ENCODE measurements at regions not wholly inside any gene's neighbourhood (a gene's known extent, or its start where the extent isn't known, plus 50 kb on each side); places are given as distances from the start of the nearest gene placed in this dataset.
"Not testable (repeated sequence)": the region's sequence is repeated elsewhere in the genome, so short reads cannot be mapped to it uniquely, and the experiment has no call there.

DNA sequence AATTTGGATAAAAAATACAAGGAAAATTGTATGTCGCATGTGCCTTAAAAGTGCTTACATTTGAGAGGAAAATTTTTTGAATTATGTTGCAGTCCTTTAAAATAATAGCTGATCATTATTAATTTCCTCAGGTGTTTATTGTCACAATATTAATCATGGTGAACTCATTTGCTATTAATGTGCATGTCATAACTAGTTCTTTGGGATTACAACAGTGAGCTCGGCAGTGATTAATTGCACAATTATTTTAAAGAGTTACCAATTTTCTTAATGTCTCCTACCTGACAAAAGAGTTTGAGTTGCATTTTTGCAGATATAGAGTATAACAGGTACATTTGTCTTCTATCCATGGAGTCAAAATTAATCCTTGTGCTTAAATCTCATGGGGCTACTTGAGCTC, 854.3 kb downstream of the BRINP3 start:
- DNase-seq: no peak

DNA sequence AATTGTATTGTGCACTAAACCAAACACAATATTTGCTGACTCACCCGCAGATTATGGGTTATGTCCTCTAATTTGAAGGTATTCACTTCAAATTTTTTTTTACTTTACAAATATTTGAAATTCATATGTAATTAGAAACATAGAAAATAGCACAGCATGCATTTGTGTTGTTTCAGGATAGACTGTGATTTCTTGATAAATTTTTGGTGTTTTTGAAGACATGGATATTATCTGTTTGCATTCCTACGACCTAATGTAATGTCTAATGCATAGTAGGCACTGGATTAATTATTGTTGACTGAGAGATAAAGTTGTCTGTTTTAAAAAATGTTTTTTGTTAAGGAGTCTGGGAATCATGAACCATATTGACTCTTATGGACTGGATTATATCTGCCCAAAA, 850.2 kb downstream of the BRINP3 start:
- DNase-seq: no peak

DNA sequence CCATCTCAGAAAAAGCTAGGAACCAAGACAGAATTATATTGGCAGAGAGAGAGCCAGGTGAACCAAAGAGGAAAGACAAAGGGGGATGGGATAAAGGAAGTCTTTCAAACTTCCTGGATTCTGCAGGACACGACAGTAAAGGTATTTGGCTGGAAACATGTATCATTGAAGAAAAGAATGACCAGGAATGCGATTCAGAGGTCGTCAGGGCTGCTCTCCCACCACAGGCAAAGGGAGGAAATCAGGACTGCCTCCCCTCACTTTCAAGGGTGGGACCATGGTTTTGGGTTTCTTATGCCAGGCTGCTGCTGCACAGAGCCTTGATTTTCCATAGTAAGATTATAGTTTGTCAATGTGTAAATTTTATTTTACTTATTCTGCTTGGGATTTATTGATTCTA, 848.8 kb downstream of the BRINP3 start:
- DNase-seq: no peak

DNA sequence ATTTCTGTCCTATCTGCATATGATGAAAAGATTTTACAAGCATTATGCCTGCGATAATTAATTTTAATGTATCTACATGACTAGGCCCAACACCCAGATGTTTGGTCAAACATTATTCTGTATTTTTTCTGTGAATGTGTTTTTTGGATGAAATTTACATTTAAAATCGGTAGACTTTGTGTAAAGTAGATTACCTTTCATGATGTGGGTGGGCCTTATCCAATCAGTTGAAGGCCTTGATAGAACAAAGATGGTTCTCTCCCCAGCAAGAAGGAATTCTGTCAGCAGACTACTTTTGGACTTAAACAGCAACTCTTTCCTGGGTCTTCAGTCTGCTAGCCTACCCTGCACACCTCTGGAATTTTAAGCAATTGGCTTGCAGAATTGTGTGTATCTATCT, 844.0 kb downstream of the BRINP3 start:
- DNase-seq: no peak

DNA sequence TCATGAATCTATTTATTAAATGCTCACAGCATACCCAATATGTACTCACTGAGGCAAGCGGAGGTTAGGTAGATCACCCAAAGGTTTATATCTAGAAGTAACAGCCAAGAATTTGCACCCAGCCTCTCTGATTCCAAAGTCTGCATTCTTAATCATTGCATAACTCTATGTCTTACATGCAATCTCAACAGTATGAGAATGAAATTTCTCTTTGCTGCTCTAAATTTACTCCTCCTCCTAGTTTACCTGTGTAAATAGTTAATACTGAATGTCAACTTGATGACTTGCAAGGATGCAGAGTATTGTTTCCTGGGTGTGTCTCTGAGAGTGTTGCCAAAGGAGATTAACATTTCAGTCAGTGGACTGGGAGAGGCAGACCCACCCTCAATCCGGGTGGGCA, 840.6 kb downstream of the BRINP3 start:
- DNase-seq: no peak

DNA sequence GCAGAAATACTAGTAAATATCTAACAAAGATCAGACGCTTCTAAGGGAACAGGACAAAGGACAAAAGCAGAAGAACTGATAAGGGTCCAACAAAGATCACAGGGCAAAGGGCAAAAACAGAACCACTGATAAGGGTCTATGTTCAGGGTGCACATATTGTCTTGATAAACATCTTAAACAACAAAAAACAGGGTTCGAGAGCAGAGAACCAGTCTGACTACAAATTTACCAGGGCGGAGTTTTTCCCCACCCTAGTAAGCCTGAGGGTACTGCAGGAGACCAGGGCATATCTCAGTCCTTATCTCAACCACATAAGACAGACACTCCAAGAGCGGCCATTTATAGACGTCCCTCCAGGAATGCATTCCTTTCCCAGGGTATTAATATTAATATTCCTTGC, 833.5 kb downstream of the BRINP3 start:
- DNase-seq: not testable (repeated sequence)

DNA sequence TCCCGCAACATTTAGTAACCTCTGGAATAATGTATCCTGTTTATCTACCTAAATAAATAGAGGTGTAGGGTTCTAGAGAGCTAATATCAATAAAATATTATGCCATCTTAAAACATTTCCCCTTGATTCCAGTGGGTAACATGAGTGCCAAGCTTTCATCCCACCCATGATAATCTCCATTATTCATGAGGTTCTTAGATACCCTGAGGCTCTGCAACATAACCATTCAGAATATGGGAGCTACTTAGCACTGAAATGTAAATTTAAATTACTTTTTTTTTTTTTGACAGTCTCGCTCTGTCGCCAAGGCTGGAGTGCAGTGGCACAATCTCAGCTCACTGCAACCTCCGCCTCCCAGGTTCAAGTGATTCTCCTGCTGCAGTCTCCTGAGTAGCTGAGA, 832.7 kb downstream of the BRINP3 start:
- DNase-seq: no peak

DNA sequence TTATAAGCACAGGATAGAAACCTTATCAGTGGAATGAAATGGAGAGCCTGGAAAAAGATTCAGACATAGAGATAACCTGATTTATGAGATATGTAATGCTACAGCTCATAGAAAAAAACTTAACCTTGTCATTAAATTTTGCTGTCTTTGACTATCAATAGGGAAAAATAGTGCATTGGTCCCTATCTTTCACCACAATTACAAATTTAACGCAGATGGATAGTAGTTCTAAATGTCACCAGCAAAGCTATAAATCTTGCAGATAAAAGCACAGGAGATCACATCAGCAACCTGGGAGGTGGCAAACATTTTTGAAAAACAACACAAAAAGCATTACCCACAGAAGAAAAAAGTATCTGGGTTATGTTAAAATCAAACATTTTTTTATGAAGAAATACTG, 831.6 kb downstream of the BRINP3 start:
- no peak for DNase-seq

DNA sequence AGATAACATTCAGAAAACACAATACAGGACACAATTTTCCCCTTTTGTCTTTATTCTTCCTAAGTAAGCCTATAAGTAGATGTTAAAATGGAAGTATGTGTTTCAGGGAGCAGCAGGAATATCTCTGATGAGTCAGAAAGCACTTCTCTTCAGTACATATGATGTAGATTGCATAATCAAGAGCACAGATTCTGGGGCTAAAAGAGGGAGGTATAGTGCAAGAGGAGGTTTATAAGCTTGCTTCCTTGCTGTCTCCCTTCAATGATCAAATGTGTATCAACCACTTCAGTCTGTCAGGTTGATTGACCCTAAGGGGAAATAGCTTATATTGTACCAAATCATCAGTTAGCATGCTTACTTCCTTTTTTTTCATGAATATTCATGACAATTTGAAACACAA, 822.8 kb downstream of the BRINP3 start:
- no peak for DNase-seq

DNA sequence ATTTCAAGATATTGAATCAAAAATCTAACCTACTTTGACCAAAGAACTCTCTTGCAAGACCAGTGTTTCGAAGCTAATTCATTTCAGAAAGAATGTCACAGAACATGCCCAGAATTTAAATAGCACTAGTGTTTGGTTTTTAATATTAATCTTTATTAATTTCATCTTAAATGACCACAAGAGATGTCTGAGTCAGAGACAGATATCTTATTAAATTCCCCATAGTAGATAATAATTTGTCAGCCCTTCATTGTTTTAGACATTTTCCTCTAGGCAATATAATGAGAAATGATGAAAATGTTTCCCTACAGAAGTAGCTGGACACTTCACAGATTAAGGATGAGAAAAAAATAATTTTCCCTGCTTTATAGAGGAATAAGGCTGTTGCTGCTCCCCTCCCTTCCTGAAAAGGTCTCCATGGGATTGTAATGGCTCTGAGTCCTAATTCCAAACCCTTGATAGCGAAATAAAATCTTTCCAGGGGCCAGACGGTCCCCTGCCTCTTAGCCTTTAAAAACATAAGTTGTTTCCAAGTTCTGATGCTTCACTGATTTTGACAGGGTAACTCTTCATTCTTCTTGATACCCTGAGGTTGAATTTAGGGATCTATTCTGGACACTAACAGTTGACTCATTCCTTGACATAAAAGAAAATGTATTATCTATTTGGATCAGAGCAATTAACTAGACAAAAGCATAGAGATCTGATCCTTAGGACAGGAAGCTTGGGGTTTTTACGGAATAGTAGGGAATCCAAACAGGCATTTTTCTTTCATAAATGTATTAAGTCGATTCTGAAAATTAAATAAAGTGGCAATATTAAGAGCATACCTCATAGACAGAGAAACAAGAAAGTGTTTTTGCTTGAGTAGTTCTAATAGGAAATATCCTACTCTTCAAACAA, 820.8 kb downstream of the BRINP3 start:
- no peak for DNase-seq

DNA sequence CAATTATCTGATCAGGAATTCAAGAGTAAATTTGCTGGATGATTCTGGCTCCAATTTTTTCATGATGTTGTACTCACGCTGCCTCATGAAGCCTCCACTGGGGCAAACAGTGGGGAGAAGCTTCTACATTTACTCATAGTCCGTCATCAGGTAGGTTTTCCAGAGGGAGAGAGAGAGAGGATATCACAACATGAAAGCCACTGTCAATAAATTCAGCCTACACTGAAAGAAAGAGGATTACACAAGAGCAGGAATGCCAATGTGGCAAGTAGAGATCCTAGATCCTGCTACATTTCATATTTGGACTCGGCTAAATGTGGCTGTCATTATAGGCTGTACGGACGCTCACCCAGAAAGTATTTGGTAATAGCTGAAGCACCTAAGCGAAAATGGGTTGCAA, 819.9 kb downstream of the BRINP3 start:
- no peak for DNase-seq

DNA sequence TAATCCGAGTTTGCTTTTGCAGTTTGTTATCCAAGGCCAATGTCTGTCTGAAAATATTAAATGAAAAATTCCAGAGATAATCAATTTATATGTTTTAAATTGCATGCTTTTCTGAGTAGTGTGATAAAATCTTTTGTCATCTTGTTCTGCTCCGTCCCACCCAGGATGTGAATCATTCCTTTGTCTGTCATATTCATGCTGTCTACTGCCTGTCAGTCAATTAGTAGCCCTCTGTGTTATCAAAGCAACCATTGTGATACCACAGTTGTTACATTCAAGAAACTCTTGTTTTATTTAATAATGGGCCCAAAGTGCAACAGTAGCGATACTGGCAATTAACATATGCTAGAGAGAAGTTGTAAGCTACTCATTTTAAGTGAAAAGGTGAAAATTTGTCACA, 819.3 kb downstream of the BRINP3 start:
- no peak for DNase-seq

DNA sequence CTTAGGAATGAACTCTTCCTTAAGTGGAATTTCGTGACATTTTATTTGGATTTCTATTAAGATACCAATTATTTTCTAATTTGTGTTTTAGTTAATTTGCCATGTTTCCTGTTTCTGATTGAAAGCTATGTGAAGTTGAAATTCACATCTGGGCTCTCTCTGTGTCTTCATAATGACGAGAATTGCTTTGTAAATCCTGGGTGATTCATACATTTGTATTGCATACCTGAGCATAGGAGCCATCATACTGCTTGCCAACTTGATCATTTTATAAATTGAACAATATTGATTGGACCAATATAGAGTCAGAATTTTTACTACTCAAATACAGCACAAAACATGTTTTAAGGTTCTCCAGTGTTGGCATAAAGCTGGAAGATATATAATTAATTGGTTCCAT, 817.9 kb downstream of the BRINP3 start:
- DNase-seq: no peak

DNA sequence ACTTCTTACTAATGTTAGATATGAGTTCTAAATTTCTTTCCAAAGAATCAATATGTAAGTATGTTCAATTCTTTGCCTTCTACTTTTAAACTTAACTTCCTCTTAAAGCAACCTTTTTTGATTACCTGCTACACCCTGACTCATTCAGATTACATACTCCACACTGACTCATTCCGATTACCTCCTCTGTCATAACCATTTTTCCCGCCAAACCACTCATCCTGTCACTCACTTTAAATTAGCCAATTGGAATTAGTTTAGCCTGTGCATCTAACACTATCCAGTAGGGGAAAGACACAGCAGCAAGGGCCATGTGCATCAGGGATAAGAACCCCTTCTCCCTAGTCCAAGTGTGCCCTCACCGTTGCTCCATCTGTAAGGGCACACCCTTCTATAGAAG, 815.5 kb downstream of the BRINP3 start:
- DNase-seq: no peak

DNA sequence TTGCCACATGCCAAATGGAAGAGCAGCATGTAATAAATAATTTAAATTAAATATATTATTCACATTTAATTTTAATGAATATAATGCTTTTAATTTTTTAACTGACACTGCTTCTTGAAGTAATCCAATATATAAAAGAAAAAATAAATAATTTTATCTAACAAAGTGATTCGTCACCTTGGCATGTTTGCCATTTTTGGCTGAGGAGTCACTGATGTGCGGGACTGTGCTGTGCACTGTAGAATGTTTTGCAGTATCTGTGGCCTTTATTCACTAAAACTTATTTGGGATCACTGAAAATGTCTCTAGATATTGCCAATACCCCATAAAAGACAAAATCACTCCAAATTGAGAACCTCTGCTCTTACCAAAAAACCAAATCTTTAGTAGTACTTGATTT, 807.8 kb downstream of the BRINP3 start:
- no peak for DNase-seq

DNA sequence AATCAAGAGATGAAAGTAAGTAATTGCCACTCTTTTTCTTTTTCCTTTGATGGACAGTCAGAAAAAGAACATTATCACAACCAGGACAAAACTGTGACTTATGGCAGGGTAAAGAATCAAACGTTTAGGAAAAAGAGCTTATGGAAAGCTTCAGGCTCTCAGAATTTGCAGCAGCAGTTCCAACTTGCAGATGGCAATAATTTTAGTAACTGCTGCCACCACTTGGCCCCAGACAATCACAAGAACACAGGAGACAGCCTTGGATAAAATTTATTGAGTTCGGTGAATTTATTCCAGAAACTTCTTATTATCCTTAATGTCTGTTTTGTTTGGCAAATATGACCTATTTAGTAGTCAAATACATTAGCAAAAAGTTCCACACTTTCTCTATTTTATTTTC, 804.4 kb downstream of the BRINP3 start:
- no peak for DNase-seq

DNA sequence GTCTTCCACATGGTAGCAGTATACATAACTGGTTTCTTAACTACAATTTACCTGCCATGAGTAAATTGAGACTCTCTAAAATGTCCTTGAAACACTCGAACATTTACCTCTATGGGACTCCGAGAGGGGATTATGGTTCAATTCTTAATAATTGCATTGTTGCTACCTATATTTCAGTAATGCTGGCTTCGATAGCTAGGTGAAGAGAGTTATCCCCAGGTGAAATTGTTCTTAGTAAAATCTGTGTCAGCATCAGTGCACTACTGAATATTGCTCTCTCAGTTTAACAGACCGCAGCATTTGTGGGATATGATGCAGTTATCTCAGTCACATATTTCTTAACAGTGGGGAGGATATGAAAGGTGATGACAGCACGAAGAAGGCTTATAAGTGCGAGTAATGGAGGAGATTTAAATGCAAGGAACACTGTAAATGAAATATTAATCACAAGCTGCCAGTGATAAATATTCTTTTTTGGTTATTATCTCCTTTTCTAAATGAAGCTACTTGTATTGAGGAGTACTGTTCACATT, 801.9 kb downstream of the BRINP3 start:
- DNase-seq: no peak

DNA sequence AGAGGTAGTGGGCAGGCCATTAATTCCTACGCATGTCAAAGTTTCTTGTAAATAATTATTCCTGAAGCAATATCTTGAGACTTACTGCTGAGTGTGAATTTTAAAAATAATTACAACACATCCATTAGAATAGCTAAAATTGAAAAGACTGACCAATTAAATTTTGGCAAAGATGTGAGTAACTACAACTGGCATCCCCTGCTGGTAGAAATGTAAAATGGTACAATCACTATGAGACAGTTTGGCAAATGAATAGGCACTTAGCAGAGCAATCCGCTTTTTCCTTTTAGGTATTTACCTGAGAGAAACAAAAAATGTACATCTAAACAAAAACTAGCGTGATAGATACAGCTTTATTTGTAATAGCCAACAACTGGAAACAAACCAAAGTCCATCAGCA, 798.9 kb downstream of the BRINP3 start:
- no peak for DNase-seq

DNA sequence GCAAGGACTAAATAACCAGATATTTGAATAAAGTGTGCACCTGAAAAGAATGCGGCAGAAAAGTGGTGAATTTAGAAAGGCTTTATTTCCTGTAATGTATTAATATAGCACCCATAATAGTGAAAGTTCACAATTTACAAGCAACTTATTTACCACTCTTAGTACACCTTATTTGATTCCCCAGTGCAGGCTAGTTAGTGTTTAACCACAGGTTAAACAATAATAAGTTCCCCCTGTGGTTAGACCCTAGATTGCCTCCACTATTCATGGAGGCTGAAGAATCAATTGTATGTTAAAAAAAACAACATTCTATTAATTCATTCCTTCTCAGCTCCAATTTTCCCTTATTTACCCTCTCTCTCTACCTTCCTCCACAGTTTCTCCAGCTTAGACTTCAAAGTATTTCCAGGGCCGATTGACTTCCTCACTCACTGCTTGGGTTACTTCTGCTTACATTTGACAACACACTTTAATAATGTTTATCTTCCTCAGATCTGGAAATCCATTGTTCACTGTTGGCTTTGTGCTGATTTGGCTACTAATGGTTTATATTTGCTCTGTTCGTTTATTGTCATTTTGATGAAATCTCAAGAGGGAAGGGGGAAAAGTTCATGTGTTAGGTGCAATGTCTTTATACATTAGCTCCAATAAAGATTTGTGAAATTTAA, 796.3 kb downstream of the BRINP3 start:
- no peak for DNase-seq

DNA sequence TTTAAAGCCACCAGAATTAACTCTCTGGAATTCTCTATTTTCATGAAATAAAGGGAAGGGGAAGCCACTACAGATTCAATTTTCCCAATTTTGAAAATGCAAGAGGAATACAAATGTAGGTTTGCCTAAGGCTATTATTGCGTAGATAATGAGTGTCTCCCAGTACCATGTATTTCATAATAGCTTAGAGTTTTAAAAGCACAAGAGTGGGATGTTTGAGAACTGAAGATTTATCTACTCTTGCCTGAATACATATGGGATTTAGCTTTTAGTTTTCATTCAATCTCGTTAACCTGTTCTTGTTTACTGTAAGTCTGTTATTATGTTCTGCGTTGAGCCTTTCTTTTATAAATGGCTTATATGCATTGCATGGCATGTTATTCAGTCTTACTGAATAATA, 795.1 kb downstream of the BRINP3 start:
- DNase-seq: no peak

DNA sequence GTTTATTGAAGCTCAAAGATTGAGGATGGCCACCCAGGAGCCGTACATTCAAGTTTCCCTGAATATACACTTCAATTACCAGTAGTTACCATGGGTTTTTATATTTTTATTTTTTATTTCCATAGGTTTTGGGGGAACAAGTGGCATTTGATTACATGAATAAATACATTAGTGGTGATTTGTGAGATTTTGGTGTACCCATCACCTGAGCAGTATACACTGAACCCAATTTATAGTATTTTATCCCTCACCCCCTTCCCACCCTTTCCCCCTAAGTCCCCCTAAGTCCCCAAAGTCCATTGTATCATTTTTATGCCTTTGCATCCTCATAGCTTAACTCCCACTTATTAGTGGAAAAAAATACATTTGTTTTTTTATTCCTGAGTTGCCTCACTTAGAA, 791.4 kb downstream of the BRINP3 start:
- no peak for DNase-seq

DNA sequence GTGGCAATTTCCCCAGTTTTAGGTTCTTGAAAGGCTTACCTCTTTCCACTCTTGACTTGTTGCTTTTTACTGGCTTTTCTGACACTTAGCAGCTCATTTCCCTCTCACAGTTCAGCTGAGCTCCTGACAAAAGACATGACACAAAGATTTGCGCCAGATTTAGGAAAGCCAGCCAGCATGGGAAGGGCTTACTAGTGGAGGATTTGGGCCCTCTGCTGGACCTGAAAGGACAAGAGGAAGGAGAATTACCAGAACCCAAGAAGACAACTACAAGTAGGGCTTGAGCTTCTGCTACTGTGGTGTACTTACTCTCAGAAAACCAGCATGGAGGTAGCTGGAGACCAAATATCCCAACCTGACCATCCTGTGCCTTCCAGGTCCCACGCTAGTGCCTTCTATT, 784.5 kb downstream of the BRINP3 start:
- no peak for DNase-seq

DNA sequence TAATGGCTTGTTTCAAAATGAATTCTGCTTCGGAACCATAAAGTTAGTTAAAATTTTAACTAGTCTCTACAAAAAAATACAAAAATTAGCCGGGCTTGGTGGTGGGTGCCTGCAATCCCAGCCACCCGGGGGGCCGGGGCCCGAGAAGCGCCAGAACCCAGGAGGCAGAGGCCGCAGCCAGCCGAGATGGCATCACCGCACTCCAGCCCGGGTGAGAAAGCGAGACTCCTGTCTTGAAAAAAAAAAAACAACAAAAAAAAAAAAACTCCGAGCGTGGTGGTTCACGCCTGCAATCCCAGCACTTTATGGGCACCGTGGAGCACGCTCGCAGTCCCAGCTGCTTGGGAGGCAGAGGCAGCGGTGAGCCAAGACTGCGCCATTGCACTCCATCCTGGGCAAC, 781.4 kb downstream of the BRINP3 start:
- DNase-seq: no peak

DNA sequence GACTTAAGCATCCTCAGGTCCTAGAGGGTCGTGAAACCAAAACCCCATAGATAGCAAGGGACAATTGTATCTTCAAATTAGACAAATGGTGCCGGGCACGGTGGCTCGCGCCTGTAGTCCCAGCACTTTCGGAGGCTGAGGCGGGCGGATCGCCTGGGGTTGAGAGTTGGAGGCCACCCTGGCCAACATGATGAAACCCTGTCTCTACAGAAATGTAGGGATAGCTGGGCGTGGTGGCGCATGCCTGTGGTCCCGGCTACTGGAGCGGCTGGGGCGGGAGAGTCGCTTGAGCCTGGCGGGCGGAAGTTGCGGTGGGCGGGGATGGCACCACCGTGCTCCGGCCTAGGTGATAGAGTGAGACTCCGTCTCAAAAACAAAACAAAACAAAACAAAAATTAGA, 780.6 kb downstream of the BRINP3 start:
- no peak for DNase-seq
